ENCODE measurements at regions not wholly inside any gene's neighbourhood (a gene's known extent, or its start where the extent isn't known, plus 50 kb on each side); places are given as distances from the start of the nearest gene placed in this dataset.

GRCh38 chr5:134467231-134467630, 55.5 kb upstream of the CDKN2AIPNL start:
- TF ChIP-seq POLR2A (IDR thresholded peaks at IDR 0.05) (no peak), CTCF (IDR thresholded peaks at IDR 0.05) (no peak)

All from gastroesophageal sphincter (tissue), 3 donors.